ENCODE measurements at regions not wholly inside any gene's neighbourhood (a gene's known extent, or its start where the extent isn't known, plus 50 kb on each side); places are given as distances from the start of the nearest gene placed in this dataset.

DNA sequence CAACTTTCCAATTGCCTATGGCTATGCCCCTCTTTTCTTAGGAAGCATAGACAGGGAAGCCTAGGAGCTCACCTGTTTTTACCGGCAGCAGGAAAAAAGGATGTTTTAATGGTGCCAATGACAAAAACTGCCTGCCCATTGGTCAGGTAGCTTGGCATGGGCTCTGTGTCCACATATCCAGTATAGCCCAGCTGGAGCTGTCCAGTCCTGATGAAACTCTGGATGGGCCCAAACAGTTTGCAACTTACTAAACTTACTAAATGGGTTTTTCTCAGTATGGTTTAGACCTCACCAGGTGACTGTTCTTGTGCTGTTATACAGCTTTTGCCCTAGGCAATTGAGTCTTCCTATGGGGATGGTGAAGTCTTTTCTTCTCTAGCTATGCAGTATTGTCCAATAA is 711.2 kb downstream of the AMY1C start:
- no peak overlapping the region for H3K27ac ChIP-seq
- H3K4me3 ChIP-seq: no peak overlapping the region
- no peak for ATAC-seq
- intact Hi-C loops (cut with DNase I): no loop called here
- FAIRE-seq: no peak
- H3K4me1 ChIP-seq: no peaks in the 10 kb centered on the region
- no peaks in the 10 kb centered on the region for H3K9me3 ChIP-seq
- no peak for DNase-seq
- 54 to 93% methylated on average over 1 of the region's 1 CpG for WGBS, 2 donors
- H3K36me3 ChIP-seq: no peaks in the 10 kb centered on the region
- H3K27me3 ChIP-seq: no peaks in the 10 kb centered on the region
- TF ChIP-seq, protein P1, sequence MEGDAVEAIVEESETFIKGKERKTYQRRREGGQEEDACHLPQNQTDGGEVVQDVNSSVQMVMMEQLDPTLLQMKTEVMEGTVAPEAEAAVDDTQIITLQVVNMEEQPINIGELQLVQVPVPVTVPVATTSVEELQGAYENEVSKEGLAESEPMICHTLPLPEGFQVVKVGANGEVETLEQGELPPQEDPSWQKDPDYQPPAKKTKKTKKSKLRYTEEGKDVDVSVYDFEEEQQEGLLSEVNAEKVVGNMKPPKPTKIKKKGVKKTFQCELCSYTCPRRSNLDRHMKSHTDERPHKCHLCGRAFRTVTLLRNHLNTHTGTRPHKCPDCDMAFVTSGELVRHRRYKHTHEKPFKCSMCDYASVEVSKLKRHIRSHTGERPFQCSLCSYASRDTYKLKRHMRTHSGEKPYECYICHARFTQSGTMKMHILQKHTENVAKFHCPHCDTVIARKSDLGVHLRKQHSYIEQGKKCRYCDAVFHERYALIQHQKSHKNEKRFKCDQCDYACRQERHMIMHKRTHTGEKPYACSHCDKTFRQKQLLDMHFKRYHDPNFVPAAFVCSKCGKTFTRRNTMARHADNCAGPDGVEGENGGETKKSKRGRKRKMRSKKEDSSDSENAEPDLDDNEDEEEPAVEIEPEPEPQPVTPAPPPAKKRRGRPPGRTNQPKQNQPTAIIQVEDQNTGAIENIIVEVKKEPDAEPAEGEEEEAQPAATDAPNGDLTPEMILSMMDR (IDR thresholded peaks at IDR 0.05): no peak

DNA sequence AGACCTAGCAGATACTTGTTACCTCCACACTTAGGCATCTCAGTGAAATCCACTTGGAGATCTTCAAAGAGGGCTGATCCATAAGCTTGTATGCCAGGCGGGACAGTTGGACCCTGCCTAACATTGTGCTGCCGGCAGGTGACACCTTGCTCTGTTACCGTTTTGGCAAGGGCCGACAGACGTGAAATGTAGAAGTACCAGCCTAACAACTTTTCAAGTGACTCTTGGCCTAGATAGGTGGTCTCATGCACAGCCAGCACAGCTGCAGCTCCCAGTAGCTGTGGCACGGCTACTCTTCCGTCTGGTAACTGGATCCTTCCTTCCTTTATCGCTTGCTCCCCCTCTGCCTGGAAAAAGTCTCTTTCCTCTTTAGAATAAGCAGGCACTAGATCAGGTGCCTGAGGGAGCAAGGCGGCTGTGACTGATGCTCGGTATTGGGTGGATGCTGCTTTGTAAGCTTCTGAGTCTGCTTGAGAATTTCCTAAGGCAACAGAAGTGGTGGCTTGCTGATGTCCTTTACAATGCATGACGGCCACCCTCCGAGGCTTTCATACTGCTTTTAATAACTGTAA is 713.5 kb downstream of the AMY1C start:
- Histone ChIP-seq H3K36me3 (no peaks in the 10 kb centered on the region), H3K4me3 (no peak overlapping the region), H3K27ac (no peak overlapping the region), H3K9me3 (no peaks in the 10 kb centered on the region), H3K27me3 (no peaks in the 10 kb centered on the region), H3K4me1 (no peaks in the 10 kb centered on the region)
- ATAC-seq (no peak), DNase-seq (no peak), FAIRE-seq (no peak)
- TF ChIP-seq, protein P1 (IDR thresholded peaks at IDR 0.05): no peak
- 70 to 86% methylated on average over 12 of the region's 12 CpGs for WGBS, 2 donors
- intact Hi-C loops (cut with DNase I): no loop called here

DNA sequence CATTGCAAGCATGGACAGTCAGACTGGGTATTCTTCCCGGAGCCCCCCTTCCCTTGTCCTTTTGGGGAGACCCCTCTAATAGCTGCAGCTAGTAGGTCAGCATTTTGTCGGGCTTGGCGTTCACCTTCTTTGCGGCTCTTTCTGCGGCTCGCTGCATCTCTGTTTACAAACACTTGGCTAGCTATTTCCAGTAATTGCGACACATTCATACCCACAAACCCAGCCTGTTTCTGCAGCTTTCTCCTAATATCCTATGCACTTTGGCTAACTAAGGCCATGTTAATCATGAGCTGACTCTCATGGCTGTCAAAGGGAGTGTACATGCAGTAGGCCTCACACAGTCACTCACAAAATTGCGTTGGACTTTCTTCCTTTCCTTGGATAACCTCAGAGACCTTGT is 716.4 kb downstream of the AMY1C start:
- TF ChIP-seq, protein P1 (IDR thresholded peaks at IDR 0.05): no peak
- H3K27me3 ChIP-seq: no peaks in the 10 kb centered on the region
- no peak for FAIRE-seq
- H3K4me3 ChIP-seq: no peak overlapping the region
- intact Hi-C loops (cut with DNase I): no loop called here
- no peak overlapping the region for H3K27ac ChIP-seq
- no peaks in the 10 kb centered on the region for H3K4me1 ChIP-seq
- no peak for DNase-seq
- ATAC-seq: no peak
- no peaks in the 10 kb centered on the region for H3K9me3 ChIP-seq
- H3K36me3 ChIP-seq: no peaks in the 10 kb centered on the region
- WGBS, 2 donors: 71 to 84% methylated on average over 8 of the region's 8 CpGs

DNA sequence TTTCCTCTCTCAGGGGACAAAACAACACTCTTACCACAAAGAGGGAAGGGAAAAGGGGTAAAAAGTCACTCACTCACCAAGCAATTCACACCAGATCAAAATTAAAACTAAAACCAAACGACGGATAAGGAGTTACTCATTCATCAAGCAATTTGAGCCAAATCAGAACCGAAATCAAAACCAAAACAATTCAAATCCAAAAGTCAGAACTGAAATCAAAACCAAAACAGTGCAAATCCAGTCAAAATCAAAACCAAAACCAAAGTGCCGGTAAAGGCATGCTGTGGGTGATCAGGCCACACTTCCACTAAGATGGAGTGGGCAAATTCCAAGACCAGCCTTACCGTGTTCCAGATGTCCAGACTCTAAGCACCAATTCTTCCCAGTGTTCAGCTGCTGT is 717.9 kb downstream of the AMY1C start:
- TF ChIP-seq, protein P1 (IDR thresholded peaks at IDR 0.05): no peak
- intact Hi-C loops (cut with DNase I): no loop called here
- Histone ChIP-seq H3K9me3 (no peaks in the 10 kb centered on the region), H3K4me3 (no peak overlapping the region), H3K4me1 (no peaks in the 10 kb centered on the region), H3K27ac (no peak overlapping the region), H3K27me3 (no peaks in the 10 kb centered on the region), H3K36me3 (no peaks in the 10 kb centered on the region)
- ATAC-seq (no peak), FAIRE-seq (no peak), DNase-seq (no peak)
- WGBS, 2 donors: 58 to 88% methylated on average over 5 of the region's 5 CpGs

DNA sequence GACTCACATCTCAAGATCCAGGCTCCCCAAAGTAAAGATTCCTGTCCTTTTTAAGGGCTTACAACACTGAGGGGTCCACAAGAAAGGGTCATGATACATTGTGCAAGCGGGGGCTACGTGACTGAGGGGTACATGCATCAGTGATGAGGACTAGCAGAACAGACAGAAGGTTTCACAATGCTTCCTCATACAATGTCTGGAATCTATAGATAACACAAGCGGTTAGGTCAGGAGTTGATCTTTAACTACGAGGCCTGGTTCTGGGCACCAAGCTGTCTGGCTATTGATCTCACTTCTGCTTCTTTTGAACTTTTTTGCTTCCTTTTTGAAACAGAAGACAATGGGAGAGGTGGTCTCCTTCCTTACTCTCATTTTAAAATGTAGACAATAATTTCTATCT is 718.6 kb downstream of the AMY1C start:
- WGBS, 2 donors: 35 to 37% methylated on average over 4 of the region's 4 CpGs
- intact Hi-C loops (cut with DNase I): no loop called here
- no peaks in the 10 kb centered on the region for H3K9me3 ChIP-seq
- no peak for ATAC-seq
- H3K36me3 ChIP-seq: no peaks in the 10 kb centered on the region
- no peaks in the 10 kb centered on the region for H3K27me3 ChIP-seq
- DNase-seq: no peak
- H3K4me1 ChIP-seq: no peaks in the 10 kb centered on the region
- no peak for FAIRE-seq
- TF ChIP-seq, protein P1 (IDR thresholded peaks at IDR 0.05): no peak
- no peak overlapping the region for H3K4me3 ChIP-seq
- H3K27ac ChIP-seq: no peak overlapping the region

Data from pancreas (tissue), 10 donors.